ENCODE measurements at regions not wholly inside any gene's neighbourhood (a gene's known extent, or its start where the extent isn't known, plus 50 kb on each side); places are given as distances from the start of the nearest gene placed in this dataset.

DNA sequence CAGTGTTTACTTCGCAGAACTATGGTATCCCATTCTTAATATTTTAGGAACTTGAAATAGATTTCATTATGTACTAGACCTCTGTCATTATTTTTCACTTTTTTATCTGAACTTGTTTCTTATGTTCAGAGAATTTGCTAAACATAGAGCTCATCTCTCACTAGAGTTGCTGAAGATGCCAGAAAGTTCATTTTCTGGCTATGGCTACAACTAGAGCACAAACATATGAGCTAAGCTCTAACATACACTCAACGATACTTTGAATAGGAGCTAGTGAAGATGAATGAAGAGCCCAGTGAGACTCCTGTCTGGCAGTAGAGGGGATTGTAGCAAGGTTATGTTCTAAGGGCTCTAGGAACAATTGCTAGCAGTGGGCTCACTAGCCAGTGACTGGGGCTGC is 582.2 kb downstream of the KIF4B start:
- no peak overlapping the region for H3K4me3 ChIP-seq (ENCODE audit: low read depth, low read length)
- TF ChIP-seq, protein P1, sequence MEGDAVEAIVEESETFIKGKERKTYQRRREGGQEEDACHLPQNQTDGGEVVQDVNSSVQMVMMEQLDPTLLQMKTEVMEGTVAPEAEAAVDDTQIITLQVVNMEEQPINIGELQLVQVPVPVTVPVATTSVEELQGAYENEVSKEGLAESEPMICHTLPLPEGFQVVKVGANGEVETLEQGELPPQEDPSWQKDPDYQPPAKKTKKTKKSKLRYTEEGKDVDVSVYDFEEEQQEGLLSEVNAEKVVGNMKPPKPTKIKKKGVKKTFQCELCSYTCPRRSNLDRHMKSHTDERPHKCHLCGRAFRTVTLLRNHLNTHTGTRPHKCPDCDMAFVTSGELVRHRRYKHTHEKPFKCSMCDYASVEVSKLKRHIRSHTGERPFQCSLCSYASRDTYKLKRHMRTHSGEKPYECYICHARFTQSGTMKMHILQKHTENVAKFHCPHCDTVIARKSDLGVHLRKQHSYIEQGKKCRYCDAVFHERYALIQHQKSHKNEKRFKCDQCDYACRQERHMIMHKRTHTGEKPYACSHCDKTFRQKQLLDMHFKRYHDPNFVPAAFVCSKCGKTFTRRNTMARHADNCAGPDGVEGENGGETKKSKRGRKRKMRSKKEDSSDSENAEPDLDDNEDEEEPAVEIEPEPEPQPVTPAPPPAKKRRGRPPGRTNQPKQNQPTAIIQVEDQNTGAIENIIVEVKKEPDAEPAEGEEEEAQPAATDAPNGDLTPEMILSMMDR (IDR thresholded peaks at IDR 0.05; ENCODE audit: insufficient read depth, low read depth, low read length, missing control alignments) = no peak
- DNase-seq (ENCODE audit: low read depth) = no peak

DNA sequence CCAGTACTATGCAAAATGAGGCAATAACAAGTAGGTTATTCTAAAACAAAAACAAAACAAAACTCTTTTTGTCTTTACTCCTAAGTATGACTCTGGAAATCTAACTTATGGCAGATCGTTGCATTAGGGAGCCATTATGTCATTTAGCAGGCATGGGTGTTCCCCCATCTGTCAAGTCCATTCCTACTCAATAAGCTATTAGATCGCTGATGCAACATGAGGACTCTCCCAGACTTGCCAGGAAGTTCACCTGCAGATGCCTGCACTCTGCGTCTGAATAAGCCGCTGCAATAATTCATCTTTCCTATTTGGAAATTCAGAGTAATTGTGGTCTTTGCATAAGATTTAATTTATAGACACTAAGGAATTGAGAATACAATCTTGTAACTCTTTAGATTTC is 585.0 kb downstream of the KIF4B start:
- H3K4me3 ChIP-seq (ENCODE audit: low read depth, low read length) = no peak overlapping the region
- TF ChIP-seq, protein P1 (IDR thresholded peaks at IDR 0.05; ENCODE audit: insufficient read depth, low read depth, low read length, missing control alignments) = no peak
- DNase-seq (ENCODE audit: low read depth) = no peak

DNA sequence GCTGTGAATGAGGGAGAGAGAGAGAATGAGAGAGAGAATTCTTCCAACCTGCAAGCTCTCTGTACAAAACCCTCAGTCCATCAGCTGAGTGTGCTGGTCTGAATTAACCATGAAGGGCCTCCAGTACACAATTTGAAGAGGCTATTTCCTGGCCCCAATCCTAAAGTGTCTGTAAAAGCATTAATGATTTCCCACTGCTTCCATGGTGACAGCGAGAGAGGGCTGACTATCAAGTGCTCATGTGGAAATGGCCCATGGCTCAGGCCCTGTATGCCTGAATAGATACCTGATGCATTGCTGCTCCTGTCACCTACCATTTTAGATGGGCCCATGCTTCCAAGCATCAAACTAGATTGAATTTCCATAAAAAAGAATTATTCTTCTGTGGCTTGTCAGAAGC is 592.4 kb downstream of the KIF4B start:
- no peak overlapping the region for H3K4me3 ChIP-seq (ENCODE audit: low read depth, low read length)
- TF ChIP-seq, protein P1 (IDR thresholded peaks at IDR 0.05; ENCODE audit: insufficient read depth, low read depth, low read length, missing control alignments) = no peak
- DNase-seq (ENCODE audit: low read depth) = no peak

DNA sequence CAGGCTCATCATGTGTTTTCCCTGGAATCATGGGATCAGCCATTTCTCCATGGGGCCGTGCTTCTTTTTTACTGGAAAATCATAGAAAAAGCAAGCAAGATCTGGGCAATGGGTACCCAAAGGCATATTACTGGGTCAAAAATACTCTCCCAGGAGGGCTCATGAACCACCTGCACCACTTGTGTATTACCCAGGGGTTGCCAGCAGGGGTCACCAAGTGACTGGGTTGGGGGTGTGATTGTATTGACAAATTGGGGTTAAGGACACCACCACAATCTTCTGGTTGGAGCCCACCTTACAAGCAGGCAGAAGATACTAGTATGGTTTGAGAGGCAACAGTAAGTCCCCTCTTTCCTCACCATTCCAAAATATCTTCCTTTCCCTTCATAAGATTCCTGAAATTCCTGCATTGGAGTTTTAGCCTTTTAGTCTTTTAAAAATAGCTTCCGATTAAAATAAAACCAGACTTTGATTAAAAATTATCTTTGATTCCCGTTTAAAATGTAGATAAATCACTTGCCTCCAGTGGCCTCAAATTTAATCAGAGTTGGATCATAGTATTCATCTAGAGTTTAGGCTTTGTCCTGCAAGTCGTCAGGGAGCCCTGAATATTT is 603.3 kb downstream of the KIF4B start:
- TF ChIP-seq, protein P1 (IDR thresholded peaks at IDR 0.05; ENCODE audit: insufficient read depth, low read depth, low read length, missing control alignments) = peak; percentile 84
- H3K4me3 ChIP-seq (ENCODE audit: low read depth, low read length) = no peak overlapping the region
- DNase-seq (ENCODE audit: low read depth) = peak; percentile 39

DNA sequence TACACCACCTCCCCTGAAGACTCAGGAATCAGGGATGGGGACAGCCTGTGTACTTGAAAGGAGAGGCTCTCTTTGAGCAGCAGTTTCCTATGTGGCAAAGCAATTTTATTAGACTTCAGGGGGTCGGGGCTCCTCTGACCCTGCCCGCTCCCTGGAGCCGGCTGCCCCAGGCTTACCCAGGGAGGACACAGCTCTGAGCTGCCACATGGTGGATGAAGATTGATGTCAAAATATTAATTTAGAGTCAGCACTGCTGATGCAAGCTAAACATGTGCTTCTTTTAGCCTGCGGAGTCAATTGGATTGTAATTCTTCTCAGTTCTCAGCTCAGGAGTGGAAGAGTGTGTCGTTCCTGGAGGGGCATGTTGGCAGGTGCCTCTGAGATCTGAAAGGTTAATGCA is 606.1 kb downstream of the KIF4B start:
- TF ChIP-seq, protein P1 (IDR thresholded peaks at IDR 0.05; ENCODE audit: insufficient read depth, low read depth, low read length, missing control alignments) = no peak
- DNase-seq (ENCODE audit: low read depth) = no peak
- no peak overlapping the region for H3K4me3 ChIP-seq (ENCODE audit: low read depth, low read length)

DNA sequence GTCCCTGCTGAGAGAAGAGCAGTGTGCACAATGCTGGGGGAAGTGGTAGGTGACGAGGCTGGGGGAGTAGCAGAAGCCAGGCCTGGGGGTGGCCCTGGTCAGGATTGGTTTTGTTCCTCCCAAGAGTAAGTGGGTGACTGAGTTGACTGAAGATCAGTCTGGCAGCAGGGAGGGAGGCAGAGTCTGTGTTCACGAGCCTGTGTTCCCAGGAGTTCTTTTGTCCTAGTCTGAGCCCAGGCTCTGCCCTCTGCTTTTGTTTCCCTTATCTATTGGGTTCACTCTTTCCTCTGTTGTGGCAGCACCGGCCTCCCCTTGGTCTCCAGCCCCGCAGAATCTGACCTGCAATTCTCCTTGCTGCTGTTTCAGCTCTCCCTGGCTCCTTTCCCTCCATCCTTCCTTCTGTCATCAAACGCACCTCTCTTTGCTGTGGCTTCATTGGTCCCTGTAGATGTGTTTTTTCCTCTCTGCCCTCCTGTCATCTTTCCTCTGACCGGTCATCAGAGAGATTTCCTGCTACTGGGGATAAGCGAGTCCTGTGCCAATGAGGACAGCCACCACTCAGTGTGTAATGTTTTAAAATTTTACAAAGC is 607.4 kb downstream of the KIF4B start:
- TF ChIP-seq, protein P1 (IDR thresholded peaks at IDR 0.05; ENCODE audit: insufficient read depth, low read depth, low read length, missing control alignments) = no peak
- H3K4me3 ChIP-seq (ENCODE audit: low read depth, low read length) = no peak overlapping the region
- no peak for DNase-seq (ENCODE audit: low read depth)

Measured in GM12865 (cell line).